HUDEP-2 (cell line): ENCODE measurements at regions not wholly inside any gene's neighbourhood (a gene's known extent, or its start where the extent isn't known, plus 50 kb on each side); places are given as distances from the start of the nearest gene placed in this dataset.
"Not testable (repeated sequence)": the region's sequence is repeated elsewhere in the genome, so short reads cannot be mapped to it uniquely, and the experiment has no call there.

Experiments used
- DNase-seq, 76 experiments: peaks; one replicate each; lab custom pipeline; 2025; ENCODE audit not compliant: unreplicated experiment in 76 of 76; lab: John Stamatoyannopoulos, UW

DNA sequence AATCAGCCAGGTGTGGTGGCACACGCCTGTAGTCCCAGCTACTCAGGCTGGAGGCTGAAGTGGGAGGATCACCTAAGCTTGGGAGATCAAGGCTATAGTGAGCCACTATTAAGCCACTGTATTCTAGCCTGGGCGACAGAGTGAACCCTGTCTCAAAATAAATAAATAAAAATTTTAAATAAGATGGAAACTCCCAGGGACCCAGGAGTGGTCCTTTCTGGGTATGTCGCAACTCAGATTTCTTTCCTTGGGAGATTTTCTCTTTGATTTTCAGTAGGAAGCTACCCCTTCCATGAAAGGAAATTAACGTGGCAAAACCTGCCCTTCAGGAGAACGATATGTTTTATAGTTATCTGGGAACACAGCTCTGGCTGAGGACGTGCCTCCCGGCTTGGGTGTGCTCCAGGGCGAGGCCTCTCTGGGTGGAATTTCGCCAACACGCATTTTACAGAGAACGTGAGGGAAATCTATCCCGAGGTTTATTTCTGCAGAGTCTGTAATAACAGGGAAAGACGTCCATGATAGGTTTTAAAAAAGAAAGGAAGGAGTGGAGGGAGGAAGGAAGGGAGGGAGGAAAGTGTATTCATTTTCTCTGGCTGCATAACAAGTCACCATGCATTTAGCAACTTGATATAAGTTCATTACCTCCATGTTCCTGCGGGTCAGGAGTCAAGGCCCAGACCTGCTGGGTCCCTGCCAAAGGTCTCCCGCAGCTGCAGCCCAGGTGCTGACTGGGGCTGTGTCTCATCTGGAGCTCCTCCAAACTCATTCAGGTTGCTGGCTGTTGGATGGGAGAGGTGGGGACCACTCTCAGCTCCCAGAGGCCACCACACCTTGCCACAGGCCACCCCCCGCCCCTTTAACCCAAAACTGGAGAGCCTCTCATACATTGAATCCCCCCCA is 80.6 kb upstream of the GSC start:
- DNase-seq, result no peak

DNA sequence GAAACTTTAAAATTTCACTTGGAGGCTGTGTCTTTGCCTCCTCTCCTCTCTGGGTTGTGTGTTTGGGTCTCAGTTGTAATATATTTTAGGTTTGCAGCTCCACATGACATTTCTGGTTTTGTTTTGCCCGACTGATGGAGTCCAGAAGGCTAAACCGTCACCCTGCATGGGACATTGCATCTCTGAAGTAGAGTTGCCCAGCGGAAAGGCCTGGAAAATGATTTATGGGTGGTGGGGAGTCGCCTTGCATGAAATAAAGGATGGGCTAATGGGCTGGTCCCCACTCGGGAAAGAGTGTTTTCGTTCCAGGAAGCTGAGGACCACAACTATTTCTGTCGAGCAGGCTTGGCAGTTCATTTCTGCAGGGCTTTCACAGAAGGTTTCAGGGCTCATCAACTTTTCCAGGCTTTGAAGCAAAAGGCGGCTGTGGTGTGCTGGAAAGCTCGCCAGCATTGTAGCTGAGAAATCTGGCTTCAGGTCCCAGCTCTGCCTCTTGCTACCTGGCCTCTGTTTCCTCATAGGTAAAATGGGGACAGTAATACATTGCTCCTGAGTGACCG is 74.8 kb upstream of the GSC start:
- no peak for DNase-seq

DNA sequence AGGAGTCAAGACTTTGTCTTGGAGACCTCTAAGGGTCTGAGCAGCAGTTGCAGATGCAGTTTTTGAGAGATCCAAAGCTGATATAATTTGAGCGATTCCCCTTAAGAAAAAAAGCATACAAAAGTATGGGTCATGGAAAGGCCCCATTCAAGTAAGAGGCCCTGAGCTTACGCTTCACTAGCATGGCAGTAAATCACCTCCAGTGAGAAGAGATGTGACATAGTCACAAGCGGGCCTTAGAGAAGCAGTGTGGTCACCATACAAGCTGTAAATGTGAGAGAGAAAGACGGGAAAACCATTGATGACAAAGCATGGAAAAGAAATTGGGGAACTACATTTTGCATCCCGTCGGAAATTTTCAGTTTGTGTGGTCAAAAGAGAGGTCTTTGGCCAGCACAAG is 70.6 kb upstream of the GSC start:
- DNase-seq, result no peak

GRCh38 chr14:94839348-94839747 is 69.4 kb upstream of the GSC start:
- DNase-seq, result no peak

DNA sequence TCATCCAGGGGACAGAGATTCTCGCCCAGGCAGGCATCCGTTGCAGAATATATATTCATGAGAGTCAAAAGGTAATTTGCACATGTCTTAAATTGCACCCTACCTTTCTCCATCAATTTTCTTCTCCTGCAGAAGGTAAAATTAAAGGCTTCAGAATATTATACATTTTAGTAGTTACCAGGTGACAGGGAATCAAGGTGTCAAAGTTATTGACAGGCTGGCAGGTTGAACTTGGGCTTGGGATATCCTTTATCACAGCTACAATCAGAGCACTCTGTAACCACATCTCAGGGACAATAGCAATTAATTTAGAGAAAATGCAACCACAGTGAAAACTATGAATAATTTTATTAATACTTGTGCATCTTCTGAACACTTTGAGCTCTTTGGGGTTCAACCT is 66.9 kb upstream of the GSC start:
- DNase-seq, result no peak

DNA sequence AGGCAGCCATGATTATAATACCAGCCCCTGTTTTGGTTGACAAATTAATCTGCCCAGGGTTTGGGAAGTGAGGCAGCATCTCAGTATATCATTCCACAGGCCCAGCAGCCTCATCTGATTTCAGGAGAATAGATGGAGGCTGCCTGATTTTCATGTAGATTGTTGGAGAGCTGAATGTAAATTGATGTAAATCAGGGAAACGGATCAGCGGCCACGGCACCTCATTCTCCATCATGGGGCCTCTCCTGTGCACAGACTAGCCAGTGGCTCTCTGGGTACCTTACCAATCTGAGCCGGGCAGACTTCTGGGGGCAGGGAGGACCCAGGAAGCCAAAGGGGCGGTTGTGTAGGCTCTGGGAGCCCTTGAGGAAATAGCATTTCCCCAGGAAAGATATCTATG is 63.7 kb upstream of the GSC start:
- no peak for DNase-seq

- DNase-seq, result no peak
Observed at GRCh38 chr14:94831085-94831484, 61.2 kb upstream of the GSC start.

DNA sequence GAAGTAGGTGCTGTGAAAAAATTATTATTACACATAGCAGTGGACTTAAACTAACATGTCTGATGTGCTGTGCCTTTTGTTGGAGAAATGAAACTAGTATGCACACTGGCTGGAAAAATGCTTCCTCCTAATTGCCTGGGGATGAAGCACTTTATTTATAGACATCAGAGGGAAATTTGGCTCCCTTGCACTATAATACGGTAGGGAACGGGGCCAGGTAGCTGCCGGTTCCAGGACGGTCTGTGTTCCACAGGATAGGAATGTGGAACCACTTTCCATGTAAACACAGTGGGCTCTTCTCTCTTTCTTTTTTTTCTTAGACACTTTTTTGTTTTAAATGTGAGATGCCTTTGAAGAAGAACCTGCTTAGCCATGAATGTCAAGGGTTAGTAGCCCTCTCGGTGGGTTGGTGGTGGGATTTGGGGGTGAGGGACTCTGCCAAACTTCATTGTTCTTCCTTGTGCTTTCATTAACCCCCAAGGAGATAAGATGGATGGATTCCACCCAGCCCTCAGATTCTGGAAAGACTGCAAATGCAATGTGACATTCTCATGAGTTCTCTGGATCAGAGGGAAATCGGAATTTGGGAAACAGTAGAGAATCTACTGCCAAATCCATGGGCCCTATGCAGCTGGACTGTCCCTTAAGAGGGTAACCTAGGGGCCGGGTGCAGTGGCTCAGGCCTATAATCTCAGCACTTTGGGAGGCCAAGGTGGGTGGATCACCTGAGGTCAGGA is 58.0 kb upstream of the GSC start:
- no peak for DNase-seq

GRCh38 chr14:94826774-94827173 is 56.9 kb upstream of the GSC start:
- DNase-seq, result no peak

- peak in 4 of 76 experiments; percentile 0 to 15 (median 8) for DNase-seq
Observed at GRCh38 chr14:94823556-94824341, 53.8 kb upstream of the GSC start.

GRCh38 chr14:94821705-94822104 is 51.8 kb upstream of the GSC start:
- no peak for DNase-seq

GRCh38 chr14:94820932-94821331 is 51.0 kb upstream of the GSC start:
- not testable (repeated sequence) for DNase-seq
